ENCODE measurements at regions not wholly inside any gene's neighbourhood (a gene's known extent, or its start where the extent isn't known, plus 50 kb on each side); places are given as distances from the start of the nearest gene placed in this dataset.

DNA sequence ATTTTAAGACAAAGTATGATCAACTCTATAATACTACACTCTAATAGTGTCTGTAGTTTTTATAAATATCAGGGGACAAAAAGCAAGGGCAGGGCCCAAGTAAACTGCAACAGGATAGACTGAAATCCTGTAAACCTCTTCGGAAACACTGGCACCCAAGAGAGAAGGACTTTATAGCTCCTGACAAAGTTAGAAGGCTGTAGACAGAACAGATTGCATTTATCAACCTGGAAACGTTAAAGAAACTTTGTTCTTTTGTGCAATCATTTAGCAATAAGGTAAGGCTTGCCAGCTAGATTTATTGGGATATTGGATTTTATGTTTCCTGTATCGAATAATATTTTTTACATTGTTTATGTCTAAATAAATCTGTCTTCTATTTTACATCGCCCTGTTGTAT lies 91.8 kb upstream of the MAN2A1 start:
- TF ChIP-seq, protein P1, sequence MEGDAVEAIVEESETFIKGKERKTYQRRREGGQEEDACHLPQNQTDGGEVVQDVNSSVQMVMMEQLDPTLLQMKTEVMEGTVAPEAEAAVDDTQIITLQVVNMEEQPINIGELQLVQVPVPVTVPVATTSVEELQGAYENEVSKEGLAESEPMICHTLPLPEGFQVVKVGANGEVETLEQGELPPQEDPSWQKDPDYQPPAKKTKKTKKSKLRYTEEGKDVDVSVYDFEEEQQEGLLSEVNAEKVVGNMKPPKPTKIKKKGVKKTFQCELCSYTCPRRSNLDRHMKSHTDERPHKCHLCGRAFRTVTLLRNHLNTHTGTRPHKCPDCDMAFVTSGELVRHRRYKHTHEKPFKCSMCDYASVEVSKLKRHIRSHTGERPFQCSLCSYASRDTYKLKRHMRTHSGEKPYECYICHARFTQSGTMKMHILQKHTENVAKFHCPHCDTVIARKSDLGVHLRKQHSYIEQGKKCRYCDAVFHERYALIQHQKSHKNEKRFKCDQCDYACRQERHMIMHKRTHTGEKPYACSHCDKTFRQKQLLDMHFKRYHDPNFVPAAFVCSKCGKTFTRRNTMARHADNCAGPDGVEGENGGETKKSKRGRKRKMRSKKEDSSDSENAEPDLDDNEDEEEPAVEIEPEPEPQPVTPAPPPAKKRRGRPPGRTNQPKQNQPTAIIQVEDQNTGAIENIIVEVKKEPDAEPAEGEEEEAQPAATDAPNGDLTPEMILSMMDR (IDR thresholded peaks at IDR 0.05; ENCODE audit: insufficient read depth, low read length, poor library complexity, severe bottlenecking): no peak
- no peak for TF ChIP-seq EZH2phosphoT487 (conservative IDR thresholded peaks at IDR 0.05; ENCODE audit: low read length)

Measured in SU-DHL-6 (cell line).